Astrocyte (in vitro differentiated cells and primary cell): ENCODE measurements at regions not wholly inside any gene's neighbourhood (a gene's known extent, or its start where the extent isn't known, plus 50 kb on each side); places are given as distances from the start of the nearest gene placed in this dataset.

ENCODE experiments used
- EZH2 ChIP-seq: IDR thresholded peaks from 2 replicates; pipeline ENCODE4 v1.6.1; 2012; ENCODE audit warnings: mild to moderate bottlenecking, low read length, inconsistent platforms; ENCODE audit not compliant: insufficient read depth
- TF ChIP-seq, protein P1 (sequence below): IDR thresholded peaks from 2 replicates; pipeline ENCODE4 v1.5.1; 2011; ENCODE audit warnings: low read depth, mild to moderate bottlenecking, inconsistent platforms, low read length, moderate library complexity; ENCODE audit not compliant: insufficient read depth

DNA sequence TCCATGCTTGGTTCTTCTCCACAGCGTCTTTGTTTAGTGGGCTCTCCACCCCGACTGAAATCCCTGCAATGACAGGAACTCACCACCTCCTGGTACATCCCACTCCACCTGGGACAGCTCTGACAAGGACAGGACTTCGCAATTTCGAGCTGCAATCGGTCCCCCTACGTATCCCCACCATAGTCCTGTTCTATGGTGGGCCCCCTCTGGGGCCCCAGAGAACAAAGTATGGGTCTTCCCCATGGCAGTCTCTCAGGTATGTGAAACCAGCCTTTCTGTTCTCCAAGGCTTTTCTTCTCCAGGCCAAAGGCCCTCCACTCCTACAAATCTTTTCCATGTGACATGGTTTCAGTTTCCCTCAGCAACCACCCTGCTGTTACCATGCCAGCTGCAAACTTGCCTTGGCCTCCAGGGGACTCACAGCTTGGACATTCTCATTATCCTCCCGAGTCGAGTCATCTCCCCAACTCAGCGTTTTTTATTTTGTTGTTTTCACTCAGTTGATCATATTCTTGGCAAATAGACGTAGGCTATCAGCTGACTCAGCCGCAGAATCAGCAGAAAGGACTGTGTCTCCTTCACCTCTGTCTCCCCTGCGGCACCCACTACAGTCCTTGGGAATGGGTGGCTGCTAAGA lies 233.3 kb downstream of the OPA1 start:
- TF ChIP-seq, protein P1, sequence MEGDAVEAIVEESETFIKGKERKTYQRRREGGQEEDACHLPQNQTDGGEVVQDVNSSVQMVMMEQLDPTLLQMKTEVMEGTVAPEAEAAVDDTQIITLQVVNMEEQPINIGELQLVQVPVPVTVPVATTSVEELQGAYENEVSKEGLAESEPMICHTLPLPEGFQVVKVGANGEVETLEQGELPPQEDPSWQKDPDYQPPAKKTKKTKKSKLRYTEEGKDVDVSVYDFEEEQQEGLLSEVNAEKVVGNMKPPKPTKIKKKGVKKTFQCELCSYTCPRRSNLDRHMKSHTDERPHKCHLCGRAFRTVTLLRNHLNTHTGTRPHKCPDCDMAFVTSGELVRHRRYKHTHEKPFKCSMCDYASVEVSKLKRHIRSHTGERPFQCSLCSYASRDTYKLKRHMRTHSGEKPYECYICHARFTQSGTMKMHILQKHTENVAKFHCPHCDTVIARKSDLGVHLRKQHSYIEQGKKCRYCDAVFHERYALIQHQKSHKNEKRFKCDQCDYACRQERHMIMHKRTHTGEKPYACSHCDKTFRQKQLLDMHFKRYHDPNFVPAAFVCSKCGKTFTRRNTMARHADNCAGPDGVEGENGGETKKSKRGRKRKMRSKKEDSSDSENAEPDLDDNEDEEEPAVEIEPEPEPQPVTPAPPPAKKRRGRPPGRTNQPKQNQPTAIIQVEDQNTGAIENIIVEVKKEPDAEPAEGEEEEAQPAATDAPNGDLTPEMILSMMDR = no peak
- TF ChIP-seq EZH2 = no peak
